Lung microvascular endothelial cell (primary cell): ENCODE measurements at regions not wholly inside any gene's neighbourhood (a gene's known extent, or its start where the extent isn't known, plus 50 kb on each side); places are given as distances from the start of the nearest gene placed in this dataset.
"Not testable (repeated sequence)": the region's sequence is repeated elsewhere in the genome, so short reads cannot be mapped to it uniquely, and the experiment has no call there.

Experiments
- DNase-seq, 2 donors: peaks; one replicate each; pipeline versions ENCODE4 v3.0.0 to v3.0.0-alpha.2; 2010; ENCODE audit warnings: low read depth in 2 of 2

DNA sequence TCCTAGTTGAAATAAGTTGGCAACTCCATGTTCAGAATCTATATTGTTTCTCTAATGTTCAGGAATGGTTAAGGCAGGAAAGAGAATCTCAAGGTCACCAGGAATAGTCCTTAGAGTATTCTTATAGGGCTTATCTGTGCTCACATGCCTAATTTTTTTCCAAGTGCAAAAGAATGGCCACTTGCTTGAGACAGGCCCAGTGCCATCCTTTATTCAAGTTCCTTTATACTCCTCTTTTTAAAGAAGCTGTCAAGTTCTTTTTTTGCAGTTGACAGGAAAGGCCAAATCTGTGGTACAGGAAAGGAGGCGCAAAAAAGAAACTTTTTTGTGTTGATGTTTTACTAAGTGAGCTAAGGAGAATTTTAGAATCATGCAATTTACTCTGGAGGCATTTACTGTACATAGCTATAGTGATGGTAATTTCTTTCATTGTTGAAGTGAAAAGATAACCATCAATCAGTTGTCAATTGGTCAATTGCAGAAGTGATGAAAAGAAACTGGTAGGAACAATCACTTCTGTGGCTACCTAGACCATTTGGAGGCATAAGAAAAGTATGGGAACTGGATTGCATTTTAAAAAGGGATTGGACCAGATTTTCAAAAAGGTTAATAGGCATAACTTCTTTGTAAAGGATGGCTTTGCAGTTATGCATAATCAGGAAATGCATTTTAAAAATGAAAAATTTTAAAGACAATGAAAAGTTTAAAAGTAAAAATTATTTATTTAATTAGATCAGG, 102.5 kb upstream of the SOX2 start:
- no peak for DNase-seq

DNA sequence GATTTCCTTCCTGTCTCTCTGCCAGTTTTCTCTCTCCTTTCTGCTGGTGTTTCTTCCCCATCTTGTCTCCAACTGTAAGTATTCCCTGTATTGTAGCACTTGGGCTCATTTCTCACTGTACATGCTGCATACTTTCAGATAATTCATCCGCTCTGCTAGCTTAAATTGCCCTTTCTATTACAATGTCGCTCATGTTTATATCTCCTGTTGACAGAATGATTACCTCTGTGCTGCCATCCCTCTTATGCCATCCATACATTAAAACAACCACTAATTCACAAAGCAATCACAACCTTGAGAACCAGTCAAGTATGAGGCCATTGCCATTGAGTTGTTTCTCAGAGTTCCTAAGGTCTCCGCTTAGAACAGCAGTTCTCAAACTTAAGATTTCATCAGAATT, 107.5 kb upstream of the SOX2 start:
- no peak for DNase-seq

- DNase-seq: no peak
Measured at GRCh38 chr3:181596126-181596525, 115.6 kb upstream of the SOX2 start.

- not testable (repeated sequence) for DNase-seq
Measured at GRCh38 chr3:181590939-181591338, 120.8 kb upstream of the SOX2 start.

- DNase-seq: no peak
Measured at GRCh38 chr3:181582619-181583018, 129.1 kb upstream of the SOX2 start.

DNA sequence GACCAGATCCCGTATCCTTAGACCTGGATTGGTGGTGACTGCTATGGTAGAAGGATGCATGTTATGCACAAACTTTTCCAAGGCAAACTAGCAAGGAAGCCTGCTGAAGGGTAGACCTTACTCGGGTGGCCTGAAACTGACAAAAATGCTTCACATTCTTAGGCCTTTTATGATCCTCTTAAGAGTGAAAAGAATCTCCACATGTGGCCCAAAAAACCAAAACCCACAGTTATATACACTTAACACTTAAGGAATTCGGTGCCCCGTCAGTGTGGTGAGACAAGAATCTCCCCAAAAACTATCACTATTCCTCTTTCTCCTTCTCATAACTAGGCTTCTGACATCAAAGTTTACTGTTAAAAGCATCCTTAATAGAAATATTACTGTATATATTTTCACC, 130.1 kb upstream of the SOX2 start:
- DNase-seq: no peak

DNA sequence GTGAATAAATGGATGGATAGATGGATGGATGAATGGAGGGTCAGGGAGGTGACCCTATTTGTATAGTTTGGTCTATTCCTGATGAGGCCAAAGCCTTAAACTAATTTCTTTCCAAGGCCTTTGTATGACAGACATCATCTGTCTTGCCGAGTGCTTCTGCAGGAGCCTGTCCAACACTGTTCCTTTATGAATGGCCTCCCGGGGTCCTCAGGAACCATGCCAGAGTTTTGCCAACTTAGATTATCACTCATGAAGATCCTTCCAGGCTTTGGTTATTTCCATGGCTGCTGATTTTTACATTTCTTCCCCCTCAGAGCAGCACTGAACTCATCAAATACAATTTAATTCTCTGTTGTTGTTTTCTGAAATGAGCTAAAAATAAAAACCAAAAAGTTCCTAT, 133.0 kb upstream of the SOX2 start:
- no peak for DNase-seq

- DNase-seq: no peak
Measured at GRCh38 chr3:181572432-181572831, 139.3 kb upstream of the SOX2 start.

GRCh38 chr3:181570472-181570871, 141.3 kb upstream of the SOX2 start:
- DNase-seq: no peak

GRCh38 chr3:181569356-181569940, 142.3 kb upstream of the SOX2 start:
- no peak for DNase-seq

GRCh38 chr3:181568693-181569092, 143.0 kb upstream of the SOX2 start:
- DNase-seq: no peak

DNA sequence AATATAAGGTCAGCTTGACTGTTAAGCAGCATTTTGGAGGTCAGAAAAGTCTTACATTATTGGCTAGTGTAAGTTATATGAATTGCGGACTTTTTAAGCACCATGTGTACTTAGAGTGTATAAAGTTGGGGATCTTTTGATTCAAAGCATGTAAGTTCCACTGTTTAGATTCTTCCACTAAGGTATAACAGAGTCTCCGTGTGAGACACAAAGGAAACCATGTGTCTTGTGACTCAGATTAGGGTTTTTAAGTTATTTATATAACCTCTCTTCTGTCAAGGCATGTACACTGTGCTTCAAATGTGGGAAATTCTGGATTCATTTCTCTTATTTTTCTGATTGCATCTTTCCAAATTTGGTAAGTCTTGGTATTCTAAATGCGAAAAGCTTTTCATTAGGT, 143.5 kb upstream of the SOX2 start:
- peak in 1 of 2 donors; percentile 38 for DNase-seq

- DNase-seq: peak in 1 of 2 donors; percentile 38
Measured at GRCh38 chr3:181567311-181568075, 144.2 kb upstream of the SOX2 start.

GRCh38 chr3:181565416-181565815, 146.3 kb upstream of the SOX2 start:
- no peak for DNase-seq

GRCh38 chr3:181564222-181564621, 147.5 kb upstream of the SOX2 start:
- DNase-seq: peak in 1 of 2 donors; percentile 21

DNA sequence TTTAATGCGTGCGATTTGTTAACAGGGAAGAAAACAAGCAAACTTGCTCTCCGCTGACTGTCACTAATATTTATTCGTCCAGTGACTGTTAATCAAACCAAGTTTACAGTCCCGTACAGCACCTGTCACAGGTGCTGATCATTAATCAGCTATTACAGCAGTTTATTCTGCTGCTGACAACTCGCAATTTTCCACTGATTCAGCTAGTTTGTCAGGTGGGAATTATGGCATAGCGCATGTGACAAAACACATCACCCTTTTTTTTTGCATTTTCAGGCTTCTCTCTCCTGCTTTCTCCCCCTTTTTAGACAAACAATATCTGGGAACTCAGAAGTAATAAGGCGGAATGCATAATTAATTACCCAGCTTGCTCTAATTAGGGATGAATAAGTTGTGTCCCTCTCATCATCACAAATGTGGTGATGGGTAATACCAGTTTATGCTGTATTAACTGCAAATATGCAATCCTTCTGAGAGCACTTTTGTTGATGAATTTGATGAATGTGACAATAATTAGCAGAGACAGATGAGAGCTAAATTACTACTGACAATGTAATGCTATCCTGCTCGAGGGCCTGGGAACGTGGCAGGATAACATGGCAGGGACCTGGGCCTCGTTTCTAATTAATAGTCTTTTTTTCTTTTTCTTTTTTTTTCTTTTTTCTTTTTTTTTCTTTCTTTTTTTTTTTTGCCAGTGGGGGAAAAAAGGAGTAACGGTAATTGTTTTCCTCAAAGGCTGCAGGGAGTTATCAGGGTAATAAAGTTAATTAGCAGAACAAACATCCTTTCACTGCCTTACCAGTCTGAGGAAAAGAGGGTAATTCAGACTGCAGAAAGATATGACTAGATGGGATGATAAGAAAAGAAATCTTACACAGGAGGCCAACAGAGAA, 150.3 kb upstream of the SOX2 start:
- no peak for DNase-seq

DNA sequence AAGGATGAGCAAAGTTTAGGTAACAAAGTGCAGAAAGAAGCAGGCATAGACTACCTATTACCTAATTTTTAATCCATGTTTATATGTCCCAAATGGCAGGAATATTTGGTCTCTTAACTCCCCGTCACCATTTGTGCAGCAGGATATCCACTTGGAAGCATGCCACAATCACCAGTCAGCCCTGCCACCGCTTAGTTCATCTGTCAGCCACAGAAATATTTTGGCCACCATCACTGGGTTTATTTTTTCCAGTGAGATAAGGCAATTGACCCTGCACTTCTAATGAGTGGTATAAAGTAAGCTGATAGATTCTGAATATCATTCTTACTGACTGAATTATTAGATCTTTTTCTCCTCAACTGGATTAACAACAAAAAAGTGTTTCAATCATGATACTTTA, 152.9 kb upstream of the SOX2 start:
- peak; percentile 14 to 81 for DNase-seq

- no peak for DNase-seq
Measured at GRCh38 chr3:181555681-181556080, 156.0 kb upstream of the SOX2 start.

DNA sequence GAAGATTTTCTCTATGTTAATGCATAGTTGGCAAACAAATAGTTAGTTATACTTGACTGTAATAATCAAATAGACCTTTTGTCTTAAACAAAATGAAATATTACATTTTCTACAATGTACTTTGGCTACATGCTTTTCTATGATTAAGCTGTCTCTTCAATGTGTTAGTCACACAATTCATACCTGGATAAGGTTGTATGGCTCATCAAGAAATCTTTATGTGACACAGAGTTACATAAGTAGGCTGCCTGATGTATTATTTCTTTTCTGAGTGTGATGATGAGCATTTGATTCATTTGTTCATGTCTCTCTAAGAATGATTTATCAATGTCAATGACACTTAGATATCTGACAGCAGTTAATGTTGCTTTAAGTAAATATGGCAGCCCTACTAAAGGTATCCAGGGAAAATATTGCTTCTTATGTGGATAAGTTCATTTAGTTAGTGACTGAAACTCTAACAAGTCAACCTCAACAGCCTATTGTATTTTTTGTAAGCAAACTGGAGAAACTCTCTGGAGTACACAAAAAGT, 157.4 kb upstream of the SOX2 start:
- no peak for DNase-seq

DNA sequence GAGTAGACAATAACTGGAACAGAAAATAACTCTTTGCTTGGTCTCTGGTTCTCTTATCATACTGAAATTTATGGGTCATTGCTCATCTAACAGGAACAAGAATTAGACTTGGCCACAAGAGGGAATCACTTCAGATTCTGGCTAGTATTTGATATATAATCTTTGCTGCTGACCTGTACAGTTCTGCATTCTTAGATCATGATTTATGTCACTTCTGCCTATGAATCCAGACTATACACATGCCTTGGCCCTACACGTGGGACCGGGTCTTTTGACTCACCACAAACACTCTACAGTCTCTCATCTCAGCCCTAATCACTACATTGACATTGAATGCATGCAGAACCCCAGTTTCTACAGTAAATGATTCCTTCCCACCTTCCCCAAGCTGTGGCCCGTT, 162.5 kb upstream of the SOX2 start:
- DNase-seq: peak in 1 of 2 donors; percentile 3

GRCh38 chr3:181541414-181541813, 170.3 kb upstream of the SOX2 start:
- no peak for DNase-seq
